GM10248 (cell line): ENCODE measurements at regions not wholly inside any gene's neighbourhood (a gene's known extent, or its start where the extent isn't known, plus 50 kb on each side); places are given as distances from the start of the nearest gene placed in this dataset.

ENCODE experiments used
- CTCF ChIA-PET: fragments of 300-600 bp; sonication (Branson Sonifier 250); formaldehyde crosslinking; extraction: SDS; loops from one replicate; lab custom pipeline; 2021; ENCODE audit warnings: antibody characterized with exemption; lab: Yijun Ruan, JAX
- POLR2A ChIA-PET: fragments of 350-650 bp; sonication (Branson Sonifier 250); formaldehyde crosslinking; extraction: SDS; loops from one replicate; lab custom pipeline; 2020; ENCODE audit warnings: antibody characterized with exemption; lab: Yijun Ruan, JAX
- DNase-seq: peaks from one replicate; pipeline ENCODE4 v3.0.0; 2012; ENCODE audit errors: extremely low spot score
- TF ChIP-seq, protein P1 (sequence below): IDR thresholded peaks from 2 replicates; pipeline ENCODE4 v1.5.1; 2012; ENCODE audit warnings: mild to moderate bottlenecking, low read depth; ENCODE audit errors: extremely low read depth, missing control alignments, control extremely low read depth

GRCh38 chr16:66008136-66008535 is 358.4 kb upstream of the CDH5 start:
- TF ChIP-seq, protein P1, sequence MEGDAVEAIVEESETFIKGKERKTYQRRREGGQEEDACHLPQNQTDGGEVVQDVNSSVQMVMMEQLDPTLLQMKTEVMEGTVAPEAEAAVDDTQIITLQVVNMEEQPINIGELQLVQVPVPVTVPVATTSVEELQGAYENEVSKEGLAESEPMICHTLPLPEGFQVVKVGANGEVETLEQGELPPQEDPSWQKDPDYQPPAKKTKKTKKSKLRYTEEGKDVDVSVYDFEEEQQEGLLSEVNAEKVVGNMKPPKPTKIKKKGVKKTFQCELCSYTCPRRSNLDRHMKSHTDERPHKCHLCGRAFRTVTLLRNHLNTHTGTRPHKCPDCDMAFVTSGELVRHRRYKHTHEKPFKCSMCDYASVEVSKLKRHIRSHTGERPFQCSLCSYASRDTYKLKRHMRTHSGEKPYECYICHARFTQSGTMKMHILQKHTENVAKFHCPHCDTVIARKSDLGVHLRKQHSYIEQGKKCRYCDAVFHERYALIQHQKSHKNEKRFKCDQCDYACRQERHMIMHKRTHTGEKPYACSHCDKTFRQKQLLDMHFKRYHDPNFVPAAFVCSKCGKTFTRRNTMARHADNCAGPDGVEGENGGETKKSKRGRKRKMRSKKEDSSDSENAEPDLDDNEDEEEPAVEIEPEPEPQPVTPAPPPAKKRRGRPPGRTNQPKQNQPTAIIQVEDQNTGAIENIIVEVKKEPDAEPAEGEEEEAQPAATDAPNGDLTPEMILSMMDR: no peak
- DNase-seq: no peak
- ChIA-PET CTCF (interaction anchor here (2.2 kb wide), 1 partner anchor 12 kb away, joined by 6 read pairs; no protein-coding TSS in a partner anchor), POLR2A (no interaction called here)

GRCh38 chr16:66007717-66008116 is 358.8 kb upstream of the CDH5 start:
- no peak for DNase-seq
- TF ChIP-seq, protein P1: no peak
- POLR2A ChIA-PET: no interaction called here
- CTCF ChIA-PET: interaction anchor here (2.2 kb wide), 1 partner anchor 12 kb away, joined by 6 read pairs; no protein-coding TSS in a partner anchor

GRCh38 chr16:66006485-66006884 is 360.0 kb upstream of the CDH5 start:
- CTCF ChIA-PET: interaction anchor here (0.7 kb wide), 1 partner anchor 10 kb away, joined by 3 read pairs; no protein-coding TSS in a partner anchor
- POLR2A ChIA-PET: no interaction called here
- TF ChIP-seq, protein P1: no peak
- DNase-seq: no peak

- ChIA-PET POLR2A (no interaction called here), CTCF (no interaction called here)
- TF ChIP-seq, protein P1: no peak
- no peak for DNase-seq
These were observed 361.8 kb upstream of the CDH5 start for GRCh38 chr16:66004699-66005098.

DNA sequence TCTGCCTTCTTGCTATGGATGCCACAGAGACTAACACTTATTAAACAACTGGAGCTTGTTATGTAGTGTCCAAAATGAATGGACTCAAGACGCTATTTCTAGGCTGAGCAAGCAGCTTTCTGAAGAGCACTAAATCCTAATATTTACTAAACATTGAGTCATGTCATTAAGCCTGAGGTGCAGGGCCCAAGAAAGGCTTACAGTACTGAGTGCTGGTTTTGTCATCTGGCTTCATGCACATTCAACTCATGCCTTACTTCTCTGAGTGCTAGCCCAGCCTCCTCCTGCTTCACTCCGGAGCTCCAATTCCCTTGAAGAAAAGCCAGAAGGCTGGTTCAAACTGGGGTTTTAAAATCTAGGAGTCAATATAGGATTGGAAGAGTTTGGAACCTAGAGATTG is 363.3 kb upstream of the CDH5 start:
- DNase-seq: no peak

DNA sequence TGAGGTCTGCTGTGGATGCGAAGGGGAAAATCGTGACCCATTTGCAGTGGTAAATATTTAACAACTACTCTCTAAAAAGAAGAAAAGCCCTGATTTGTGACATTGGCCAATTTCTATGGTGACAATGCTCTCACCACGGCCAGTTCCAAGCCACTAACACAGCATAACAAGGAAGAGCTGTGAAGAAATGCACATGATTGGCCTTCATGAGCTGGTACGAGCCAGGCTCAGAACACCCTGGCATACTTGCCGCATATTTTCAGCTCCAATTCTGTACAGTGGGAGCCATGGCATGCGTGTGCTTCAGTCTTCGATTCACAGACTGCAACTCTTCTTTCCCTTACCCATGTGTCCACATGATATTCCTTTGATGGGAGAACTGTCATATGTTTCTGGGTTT is 363.9 kb upstream of the CDH5 start:
- DNase-seq: no peak
- TF ChIP-seq, protein P1: no peak
- POLR2A ChIA-PET: no interaction called here
- CTCF ChIA-PET: interaction anchor here (2.1 kb wide), 1 partner anchor 11 kb away, joined by 6 read pairs; no protein-coding TSS in a partner anchor

More for the DNA sequence above, 363.3 kb upstream of the CDH5 start:
- POLR2A ChIA-PET: no interaction called here
- TF ChIP-seq, protein P1: no peak
- CTCF ChIA-PET: interaction anchor here (2.1 kb wide), 1 partner anchor 12 kb away, joined by 6 read pairs; no protein-coding TSS in a partner anchor
